ENCODE measurements at regions not wholly inside any gene's neighbourhood (a gene's known extent, or its start where the extent isn't known, plus 50 kb on each side); places are given as distances from the start of the nearest gene placed in this dataset.

- TF ChIP-seq CTCF (IDR thresholded peaks at IDR 0.05; ENCODE audit: low read depth, low read length, missing input control): no peak
- TF ChIP-seq JUND (IDR thresholded peaks at IDR 0.05): no peak
- TF ChIP-seq TAF1 (conservative IDR thresholded peaks at IDR 0.05): no peak
Observed at GRCh38 chr1:5264476-5264875, 610.1 kb downstream of the AJAP1 start.
